Gastrocnemius medialis (tissue), 4 donors: ENCODE measurements at regions not wholly inside any gene's neighbourhood (a gene's known extent, or its start where the extent isn't known, plus 50 kb on each side); places are given as distances from the start of the nearest gene placed in this dataset.

ENCODE experiments used
- CTCF ChIP-seq, 5 experiments: fragments of 450-650 bp in 3 of 5; fragments of 200-600 bp in 2 of 5; sonication (generic) in 2 of 5; IDR thresholded peaks in 4 of 5; conservative IDR thresholded peaks in 1 of 5; 1 replicate in 4 of 5; 2 replicates in 1 of 5; pipeline ENCODE4 v1.5.1; 2016 to 2019; ENCODE audit warnings: antibody characterized with exemption in 5 of 5, mild to moderate bottlenecking in 3 of 5, moderate library complexity in 3 of 5
- POLR2A ChIP-seq, 2 donors: fragments of 450-650 bp; IDR thresholded peaks; one replicate each; pipeline ENCODE4 v1.6.1; 2017; ENCODE audit warnings: antibody characterized with exemption in 2 of 2, mild to moderate bottlenecking in 2 of 2, moderate library complexity in 2 of 2

- TF ChIP-seq CTCF (IDR thresholded peaks at IDR 0.05 in 4 of 5, conservative IDR thresholded peaks at IDR 0.05 in 1 of 5) (no peak), POLR2A (IDR thresholded peaks at IDR 0.05) (no peak)
Measured at GRCh38 chrX:97844161-97844560, 960.5 kb downstream of the RPA4 start.
